ENCODE measurements at regions not wholly inside any gene's neighbourhood (a gene's known extent, or its start where the extent isn't known, plus 50 kb on each side); places are given as distances from the start of the nearest gene placed in this dataset.

- no peak overlapping the region for H3K4me3 ChIP-seq (ENCODE audit: low read length)
- H4K20me1 ChIP-seq (ENCODE audit: insufficient read depth, low read length), result no peaks in the 10 kb centered on the region
- H3K4me1 ChIP-seq (ENCODE audit: low read length), result no peaks in the 10 kb centered on the region
- no peaks in the 10 kb centered on the region for H3K9me3 ChIP-seq (ENCODE audit: insufficient read depth, low read length)
- H3K36me3 ChIP-seq (replicated peaks; ENCODE audit: low read depth, low read length), result no peaks in the 10 kb centered on the region
- H3K27me3 ChIP-seq (ENCODE audit: low read depth, low read length), result no peaks in the 10 kb centered on the region
- no peak overlapping the region for H2AFZ ChIP-seq (ENCODE audit: low read depth, low read length)
- no peak overlapping the region for H3K4me2 ChIP-seq (ENCODE audit: low read length)
- no peak overlapping the region for H3K27ac ChIP-seq (ENCODE audit: low read length)
- no peak for TF ChIP-seq CTCF (IDR thresholded peaks at IDR 0.05; ENCODE audit: low read depth, low read length)
- no peak for TF ChIP-seq EZH2phosphoT487 (IDR thresholded peaks at IDR 0.05; ENCODE audit: low read depth)
- H3K9ac ChIP-seq (ENCODE audit: low read length), result no peak overlapping the region
- no peaks in the 10 kb centered on the region for H3K79me2 ChIP-seq (ENCODE audit: low read length)
Measured at GRCh38 chr13:89883893-89884448, 1463.5 kb upstream of the MIR17HG start.

GRCh38 chr13:89890806-89891205 is 1456.7 kb upstream of the MIR17HG start:
- Histone ChIP-seq H3K79me2 (ENCODE audit: low read length) (no peaks in the 10 kb centered on the region), H3K9me3 (ENCODE audit: insufficient read depth, low read length) (no peaks in the 10 kb centered on the region), H3K27me3 (ENCODE audit: low read depth, low read length) (no peaks in the 10 kb centered on the region), H3K4me3 (ENCODE audit: low read length) (no peak overlapping the region), H3K36me3 (replicated peaks; ENCODE audit: low read depth, low read length) (no peaks in the 10 kb centered on the region), H3K9ac (ENCODE audit: low read length) (no peak overlapping the region), H3K27ac (ENCODE audit: low read length) (no peak overlapping the region), H3K4me2 (ENCODE audit: low read length) (no peak overlapping the region), H2AFZ (ENCODE audit: low read depth, low read length) (no peak overlapping the region), H3K4me1 (ENCODE audit: low read length) (no peaks in the 10 kb centered on the region), H4K20me1 (ENCODE audit: insufficient read depth, low read length) (no peaks in the 10 kb centered on the region)
- TF ChIP-seq EZH2phosphoT487 (IDR thresholded peaks at IDR 0.05; ENCODE audit: low read depth) (no peak), CTCF (IDR thresholded peaks at IDR 0.05; ENCODE audit: low read depth, low read length) (no peak)

GRCh38 chr13:89891416-89891815 is 1456.1 kb upstream of the MIR17HG start:
- no peak overlapping the region for H3K27ac ChIP-seq (ENCODE audit: low read length)
- TF ChIP-seq EZH2phosphoT487 (IDR thresholded peaks at IDR 0.05; ENCODE audit: low read depth) (no peak), CTCF (IDR thresholded peaks at IDR 0.05; ENCODE audit: low read depth, low read length) (no peak)
- H3K9ac ChIP-seq (ENCODE audit: low read length), result no peak overlapping the region
- H3K4me1 ChIP-seq (ENCODE audit: low read length), result no peaks in the 10 kb centered on the region
- H3K36me3 ChIP-seq (replicated peaks; ENCODE audit: low read depth, low read length), result no peaks in the 10 kb centered on the region
- no peaks in the 10 kb centered on the region for H3K79me2 ChIP-seq (ENCODE audit: low read length)
- H2AFZ ChIP-seq (ENCODE audit: low read depth, low read length), result no peak overlapping the region
- H3K27me3 ChIP-seq (ENCODE audit: low read depth, low read length), result peaks cover 5% of the 10 kb centered on the region; the same call in 1 of the 2 replicates
- no peaks in the 10 kb centered on the region for H4K20me1 ChIP-seq (ENCODE audit: insufficient read depth, low read length)
- H3K4me3 ChIP-seq (ENCODE audit: low read length), result no peak overlapping the region
- H3K4me2 ChIP-seq (ENCODE audit: low read length), result no peak overlapping the region
- no peaks in the 10 kb centered on the region for H3K9me3 ChIP-seq (ENCODE audit: insufficient read depth, low read length)

- Histone ChIP-seq H4K20me1 (ENCODE audit: insufficient read depth, low read length) (no peaks in the 10 kb centered on the region), H3K4me1 (ENCODE audit: low read length) (peaks cover 8% of the 10 kb centered on the region), H3K4me3 (ENCODE audit: low read length) (no peak overlapping the region), H3K27ac (ENCODE audit: low read length) (no peak overlapping the region), H3K9me3 (ENCODE audit: insufficient read depth, low read length) (no peaks in the 10 kb centered on the region), H2AFZ (ENCODE audit: low read depth, low read length) (no peak overlapping the region), H3K9ac (ENCODE audit: low read length) (no peak overlapping the region), H3K27me3 (ENCODE audit: low read depth, low read length) (peaks cover 7% of the 10 kb centered on the region; the same call in 1 of the 2 replicates), H3K36me3 (replicated peaks; ENCODE audit: low read depth, low read length) (no peaks in the 10 kb centered on the region), H3K79me2 (ENCODE audit: low read length) (no peaks in the 10 kb centered on the region), H3K4me2 (ENCODE audit: low read length) (no peak overlapping the region)
- TF ChIP-seq EZH2phosphoT487 (IDR thresholded peaks at IDR 0.05; ENCODE audit: low read depth), result no peak
- peak; percentile 9; the same call in 1 of the 2 replicates for TF ChIP-seq CTCF (IDR thresholded peaks at IDR 0.05; ENCODE audit: low read depth, low read length)
Measured at GRCh38 chr13:89897681-89898080, 1449.8 kb upstream of the MIR17HG start.

Data from OCI-LY3 (cell line).